Liver (tissue), 7 donors: ENCODE measurements at regions not wholly inside any gene's neighbourhood (a gene's known extent, or its start where the extent isn't known, plus 50 kb on each side); places are given as distances from the start of the nearest gene placed in this dataset.

Experiments
- DNase-seq: peaks from one replicate; pipeline ENCODE4 v3.0.0-alpha.2; 2017; ENCODE audit warnings: low spot score
- H3K27ac ChIP-seq, 2 donors: one replicate each; pipeline ENCODE4 v1.7.0; 2013; ENCODE audit warnings: inconsistent platforms in 2 of 2, low read length in 2 of 2, control low read depth in 1 of 2, low read depth in 1 of 2, mild to moderate bottlenecking in 1 of 2
- H3K27me3 ChIP-seq, 4 donors: one replicate each; pipeline versions ENCODE4 v1.6.1 to v1.7.0; 2013; ENCODE audit warnings: low read length in 3 of 4, inconsistent platforms in 1 of 4, mild to moderate bottlenecking in 1 of 4, moderate library complexity in 1 of 4; ENCODE audit not compliant: control insufficient read depth in 4 of 4, insufficient read depth in 4 of 4
- H3K36me3 ChIP-seq, 4 donors: one replicate each; pipeline versions ENCODE4 v1.6.1 to v1.7.0; 2013; ENCODE audit warnings: low read length in 3 of 4, mild to moderate bottlenecking in 3 of 4, low read depth in 1 of 4, moderate library complexity in 1 of 4; ENCODE audit not compliant: control insufficient read depth in 4 of 4, insufficient read depth in 3 of 4
- H3K4me1 ChIP-seq, 4 donors: one replicate each; pipeline versions ENCODE4 v1.6.1 to v1.7.0; 2013; ENCODE audit warnings: low read length in 3 of 4, mild to moderate bottlenecking in 3 of 4, moderate library complexity in 1 of 4; ENCODE audit not compliant: control insufficient read depth in 4 of 4, insufficient read depth in 4 of 4
- H3K4me3 ChIP-seq, 3 donors: one replicate each; pipeline versions ENCODE4 v1.6.1 to v1.7.0; 2013; ENCODE audit warnings: low read length in 3 of 3, control low read depth in 1 of 3, low read depth in 1 of 3, mild to moderate bottlenecking in 1 of 3
- H3K9ac ChIP-seq, 2 donors: one replicate each; pipeline ENCODE4 v1.7.0; 2013; ENCODE audit warnings: low read length in 2 of 2, mild to moderate bottlenecking in 2 of 2, moderate library complexity in 2 of 2, control low read depth in 1 of 2, low read depth in 1 of 2
- H3K9me3 ChIP-seq, 4 donors: one replicate each; pipeline versions ENCODE4 v1.6.1 to v1.7.0; 2013; ENCODE audit warnings: low read length in 3 of 4; ENCODE audit not compliant: control insufficient read depth in 4 of 4
- ATF3 ChIP-seq: IDR thresholded peaks from 2 replicates; pipeline ENCODE4 v1.6.1; 2016; ENCODE audit warnings: antibody characterized with exemption
- EGR1 ChIP-seq, 2 donors: IDR thresholded peaks; 2 replicates each; pipeline ENCODE4 v1.6.1; 2016 to 2018; ENCODE audit warnings: antibody characterized with exemption in 2 of 2, low read depth in 2 of 2
- FOXA1 ChIP-seq: IDR thresholded peaks from 2 replicates; pipeline ENCODE4 v1.6.1; 2016; ENCODE audit warnings: antibody characterized with exemption
- FOXA2 ChIP-seq: IDR thresholded peaks from 2 replicates; pipeline ENCODE4 v1.6.1; 2016; ENCODE audit warnings: antibody characterized with exemption
- GABPA ChIP-seq, 2 donors: IDR thresholded peaks in 1 of 2; conservative IDR thresholded peaks in 1 of 2; 2 replicates each; pipeline ENCODE4 v1.6.1; 2016; ENCODE audit warnings: antibody characterized with exemption in 2 of 2, mild to moderate bottlenecking in 1 of 2, moderate library complexity in 1 of 2
- HNF4A ChIP-seq, 2 donors: conservative IDR thresholded peaks; 2 replicates each; pipeline ENCODE4 v1.6.1; 2016; ENCODE audit warnings: antibody characterized with exemption in 2 of 2, mild to moderate bottlenecking in 2 of 2
- HNF4G ChIP-seq: IDR thresholded peaks from 2 replicates; pipeline ENCODE4 v1.6.1; 2016; ENCODE audit warnings: antibody characterized with exemption
- JUND ChIP-seq, 2 donors: IDR thresholded peaks; 2 replicates each; pipeline ENCODE4 v1.6.1; 2016; ENCODE audit warnings: antibody characterized with exemption in 2 of 2
- NR2F2 ChIP-seq: IDR thresholded peaks from 2 replicates; pipeline ENCODE4 v1.6.1; 2016; ENCODE audit warnings: antibody characterized with exemption
- RAD21 ChIP-seq, 2 donors: IDR thresholded peaks; 2 replicates each; pipeline ENCODE4 v1.6.1; 2016; ENCODE audit warnings: antibody characterized with exemption in 2 of 2, mild to moderate bottlenecking in 2 of 2
- RXRA ChIP-seq, 2 donors: IDR thresholded peaks; 2 replicates each; pipeline ENCODE4 v1.6.1; 2017 to 2018; ENCODE audit warnings: antibody characterized with exemption in 2 of 2, mild to moderate bottlenecking in 1 of 2
- TAF1 ChIP-seq: conservative IDR thresholded peaks from 2 replicates; pipeline ENCODE4 v1.6.1; 2016; ENCODE audit warnings: antibody characterized with exemption, mild to moderate bottlenecking
- YY1 ChIP-seq: IDR thresholded peaks from 2 replicates; pipeline ENCODE4 v1.6.1; 2016; ENCODE audit warnings: antibody characterized with exemption, mild to moderate bottlenecking
- WGBS: extraction: QIAGEN DNeasy Blood & Tissue Kit; methylation state at CpG from one replicate; pipeline ENCODE4 v1.1.7; 2013; 5-methylcytosine and 5-hydroxymethylcytosine counted together
- TF ChIP-seq, protein P1 (sequence below): IDR thresholded peaks from 2 replicates; pipeline ENCODE4 v1.6.1; 2016; ENCODE audit warnings: antibody characterized with exemption, mild to moderate bottlenecking
- TF ChIP-seq, protein P2 (sequence below): IDR thresholded peaks from 2 replicates; pipeline ENCODE4 v1.6.1; 2016; ENCODE audit warnings: antibody characterized with exemption
- TF ChIP-seq, protein P3 (sequence below): IDR thresholded peaks from 2 replicates; pipeline ENCODE4 v1.6.1; 2016; ENCODE audit warnings: antibody characterized with exemption
- donor health status: healthy.
- donor health status: healthy.
- donor health status: healthy.
- donor health status: healthy.

- H3K9me3 ChIP-seq = no peaks in the 10 kb centered on the region
- no peaks in the 10 kb centered on the region for H3K36me3 ChIP-seq
- no peaks in the 10 kb centered on the region for H3K27me3 ChIP-seq
- TF ChIP-seq, protein P1, sequence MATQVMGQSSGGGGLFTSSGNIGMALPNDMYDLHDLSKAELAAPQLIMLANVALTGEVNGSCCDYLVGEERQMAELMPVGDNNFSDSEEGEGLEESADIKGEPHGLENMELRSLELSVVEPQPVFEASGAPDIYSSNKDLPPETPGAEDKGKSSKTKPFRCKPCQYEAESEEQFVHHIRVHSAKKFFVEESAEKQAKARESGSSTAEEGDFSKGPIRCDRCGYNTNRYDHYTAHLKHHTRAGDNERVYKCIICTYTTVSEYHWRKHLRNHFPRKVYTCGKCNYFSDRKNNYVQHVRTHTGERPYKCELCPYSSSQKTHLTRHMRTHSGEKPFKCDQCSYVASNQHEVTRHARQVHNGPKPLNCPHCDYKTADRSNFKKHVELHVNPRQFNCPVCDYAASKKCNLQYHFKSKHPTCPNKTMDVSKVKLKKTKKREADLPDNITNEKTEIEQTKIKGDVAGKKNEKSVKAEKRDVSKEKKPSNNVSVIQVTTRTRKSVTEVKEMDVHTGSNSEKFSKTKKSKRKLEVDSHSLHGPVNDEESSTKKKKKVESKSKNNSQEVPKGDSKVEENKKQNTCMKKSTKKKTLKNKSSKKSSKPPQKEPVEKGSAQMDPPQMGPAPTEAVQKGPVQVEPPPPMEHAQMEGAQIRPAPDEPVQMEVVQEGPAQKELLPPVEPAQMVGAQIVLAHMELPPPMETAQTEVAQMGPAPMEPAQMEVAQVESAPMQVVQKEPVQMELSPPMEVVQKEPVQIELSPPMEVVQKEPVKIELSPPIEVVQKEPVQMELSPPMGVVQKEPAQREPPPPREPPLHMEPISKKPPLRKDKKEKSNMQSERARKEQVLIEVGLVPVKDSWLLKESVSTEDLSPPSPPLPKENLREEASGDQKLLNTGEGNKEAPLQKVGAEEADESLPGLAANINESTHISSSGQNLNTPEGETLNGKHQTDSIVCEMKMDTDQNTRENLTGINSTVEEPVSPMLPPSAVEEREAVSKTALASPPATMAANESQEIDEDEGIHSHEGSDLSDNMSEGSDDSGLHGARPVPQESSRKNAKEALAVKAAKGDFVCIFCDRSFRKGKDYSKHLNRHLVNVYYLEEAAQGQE = no peak
- TF ChIP-seq ATF3 = no peak
- no peak for TF ChIP-seq EGR1 (IDR thresholded peaks at IDR 0.05; ENCODE audit: low read depth in 2 of 2)
- no peak overlapping the region for H3K27ac ChIP-seq
- 93% methylated on average over 4 of the region's 4 CpGs for WGBS
- H3K4me3 ChIP-seq = no peak overlapping the region
- H3K4me1 ChIP-seq = no peaks in the 10 kb centered on the region
- no peak overlapping the region for H3K9ac ChIP-seq
- no peak for DNase-seq
Measured at GRCh38 chr18:71027531-71027930, 738.7 kb downstream of the SOCS6 start.

GRCh38 chr18:71025505-71026225 is 736.8 kb downstream of the SOCS6 start:
- H3K4me1 ChIP-seq = no peaks in the 10 kb centered on the region
- DNase-seq = no peak
- no peak overlapping the region for H3K9ac ChIP-seq
- H3K36me3 ChIP-seq = no peaks in the 10 kb centered on the region
- no peaks in the 10 kb centered on the region for H3K27me3 ChIP-seq
- H3K9me3 ChIP-seq = no peaks in the 10 kb centered on the region
- H3K4me3 ChIP-seq = no peak overlapping the region
- TF ChIP-seq, protein P2, sequence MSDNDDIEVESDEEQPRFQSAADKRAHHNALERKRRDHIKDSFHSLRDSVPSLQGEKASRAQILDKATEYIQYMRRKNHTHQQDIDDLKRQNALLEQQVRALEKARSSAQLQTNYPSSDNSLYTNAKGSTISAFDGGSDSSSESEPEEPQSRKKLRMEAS = no peak
- TF ChIP-seq GABPA (IDR thresholded peaks at IDR 0.05 in 1 of 2, conservative IDR thresholded peaks at IDR 0.05 in 1 of 2) (no peak), FOXA2 (no peak), ATF3 (no peak), FOXA1 (no peak), HNF4A (conservative IDR thresholded peaks at IDR 0.05) (no peak), YY1 (no peak), TAF1 (no peak), RAD21 (IDR thresholded peaks at IDR 0.05) (no peak), JUND (IDR thresholded peaks at IDR 0.05) (no peak), RXRA (IDR thresholded peaks at IDR 0.05) (no peak), HNF4G (no peak), EGR1 (IDR thresholded peaks at IDR 0.05; ENCODE audit: low read depth in 2 of 2) (no peak), NR2F2 (no peak)
- TF ChIP-seq, protein P3, sequence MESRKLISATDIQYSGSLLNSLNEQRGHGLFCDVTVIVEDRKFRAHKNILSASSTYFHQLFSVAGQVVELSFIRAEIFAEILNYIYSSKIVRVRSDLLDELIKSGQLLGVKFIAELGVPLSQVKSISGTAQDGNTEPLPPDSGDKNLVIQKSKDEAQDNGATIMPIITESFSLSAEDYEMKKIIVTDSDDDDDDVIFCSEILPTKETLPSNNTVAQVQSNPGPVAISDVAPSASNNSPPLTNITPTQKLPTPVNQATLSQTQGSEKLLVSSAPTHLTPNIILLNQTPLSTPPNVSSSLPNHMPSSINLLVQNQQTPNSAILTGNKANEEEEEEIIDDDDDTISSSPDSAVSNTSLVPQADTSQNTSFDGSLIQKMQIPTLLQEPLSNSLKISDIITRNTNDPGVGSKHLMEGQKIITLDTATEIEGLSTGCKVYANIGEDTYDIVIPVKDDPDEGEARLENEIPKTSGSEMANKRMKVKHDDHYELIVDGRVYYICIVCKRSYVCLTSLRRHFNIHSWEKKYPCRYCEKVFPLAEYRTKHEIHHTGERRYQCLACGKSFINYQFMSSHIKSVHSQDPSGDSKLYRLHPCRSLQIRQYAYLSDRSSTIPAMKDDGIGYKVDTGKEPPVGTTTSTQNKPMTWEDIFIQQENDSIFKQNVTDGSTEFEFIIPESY = no peak
- TF ChIP-seq, protein P1 = no peak
- WGBS = 79% methylated on average over 6 of the region's 6 CpGs
- H3K27ac ChIP-seq = no peak overlapping the region
